ENCODE measurements at regions not wholly inside any gene's neighbourhood (a gene's known extent, or its start where the extent isn't known, plus 50 kb on each side); places are given as distances from the start of the nearest gene placed in this dataset.

GRCh38 chr9:18129809-18130334, 344.1 kb upstream of the ADAMTSL1 start:
- no peak overlapping the region for H3K4me3 Mint-ChIP-seq
- H3K4me1 Mint-ChIP-seq: peaks cover 15% of the 10 kb centered on the region
- no peak for TF ChIP-seq JAZF1 (CRISPR knock-in tag; IDR thresholded peaks at IDR 0.05)
- no peak for TF ChIP-seq GABPB1 (CRISPR knock-in tag; IDR thresholded peaks at IDR 0.05)
- TF ChIP-seq MXD4 (CRISPR knock-in tag; IDR thresholded peaks at IDR 0.05; ENCODE audit: borderline replicate concordance): no peak
- no peak for TF ChIP-seq NR3C1 (CRISPR knock-in tag; conservative IDR thresholded peaks at IDR 0.05; ENCODE audit: low read depth)
- no peak for TF ChIP-seq ZNF317 (CRISPR knock-in tag; IDR thresholded peaks at IDR 0.05; ENCODE audit: borderline replicate concordance, low read depth)
- no peak for TF ChIP-seq MAX (CRISPR knock-in tag; IDR thresholded peaks at IDR 0.05)
- no peak for TF ChIP-seq ATF2 (CRISPR knock-in tag; IDR thresholded peaks at IDR 0.05; ENCODE audit: borderline replicate concordance, low read depth)
- TF ChIP-seq USF2 (CRISPR knock-in tag; IDR thresholded peaks at IDR 0.05): no peak
- no peak for TF ChIP-seq SMAD4 (CRISPR knock-in tag; IDR thresholded peaks at IDR 0.05)
- TF ChIP-seq TCF7 (CRISPR knock-in tag; IDR thresholded peaks at IDR 0.05; ENCODE audit: low read depth): no peak
- TF ChIP-seq EMX1 (CRISPR knock-in tag; IDR thresholded peaks at IDR 0.05): no peak
- no peak for TF ChIP-seq ZNF532 (CRISPR knock-in tag; IDR thresholded peaks at IDR 0.05; ENCODE audit: borderline replicate concordance)
- TF ChIP-seq CDX4 (CRISPR knock-in tag; IDR thresholded peaks at IDR 0.05; ENCODE audit: borderline replicate concordance): no peak
- CTCF ChIA-PET: interaction anchor here (1.0 to 1.8 kb wide), 3 partner anchors 13 to 319 kb away, joined by 4 to 13 read pairs (median 8); no protein-coding TSS in a partner anchor
- POLR2A ChIA-PET: no interaction called here
- no peak overlapping the region for H3K27ac Mint-ChIP-seq
- DNase-seq (ENCODE audit: low spot score) (peak; percentile 14), ATAC-seq (peak; percentile 81)
- peaks cover 2% of the 10 kb centered on the region; the same call in 1 of the 2 replicates for H3K9me3 Mint-ChIP-seq
- no peaks in the 10 kb centered on the region for H3K36me3 Mint-ChIP-seq
- no peaks in the 10 kb centered on the region for H3K27me3 Mint-ChIP-seq (ENCODE audit: low read depth)

- no peak overlapping the region for H3K4me3 Mint-ChIP-seq
- H3K36me3 Mint-ChIP-seq: no peaks in the 10 kb centered on the region
- TF ChIP-seq RELA (CRISPR knock-in tag; IDR thresholded peaks at IDR 0.05; ENCODE audit: borderline replicate concordance) (no peak), ETV6 (CRISPR knock-in tag; IDR thresholded peaks at IDR 0.05) (no peak), ZNF232 (CRISPR knock-in tag; IDR thresholded peaks at IDR 0.05) (no peak), CTCF (IDR thresholded peaks at IDR 0.05) (no peak), TEAD4 (CRISPR knock-in tag; IDR thresholded peaks at IDR 0.05) (no peak), KAT7 (CRISPR knock-in tag; IDR thresholded peaks at IDR 0.05; ENCODE audit: borderline replicate concordance) (no peak), SMAD4 (CRISPR knock-in tag; IDR thresholded peaks at IDR 0.05) (no peak)
- POLR2A ChIA-PET: no interaction called here
- no peaks in the 10 kb centered on the region for H3K4me1 Mint-ChIP-seq
- no peaks in the 10 kb centered on the region for H3K9me3 Mint-ChIP-seq
- CTCF ChIA-PET: no interaction called here
- peak overlapping the region; percentile 11; the same call in 1 of the 2 replicates for H3K27ac Mint-ChIP-seq
- DNase-seq (ENCODE audit: low spot score) (no peak), ATAC-seq (no peak)
- H3K27me3 Mint-ChIP-seq (ENCODE audit: low read depth): no peaks in the 10 kb centered on the region
Observed at GRCh38 chr9:18136354-18136994, 337.5 kb upstream of the ADAMTSL1 start.

Measured in WTC11 (cell line).